Chondrocyte (in vitro differentiated cells): ENCODE measurements at regions not wholly inside any gene's neighbourhood (a gene's known extent, or its start where the extent isn't known, plus 50 kb on each side); places are given as distances from the start of the nearest gene placed in this dataset.

Source experiments
- DNase-seq: peaks from one replicate; pipeline ENCODE4 v3.0.0; 2021; ENCODE audit warnings: mixed read lengths, low spot score
- H3K27ac Mint-ChIP-seq: one replicate; pipeline ENCODE4 v1.8.0; 2021; ENCODE audit warnings: mild to moderate bottlenecking, moderate library complexity, mixed read lengths; ENCODE audit not compliant: unreplicated experiment
- H3K27me3 Mint-ChIP-seq: 2 replicates; pipeline ENCODE4 v1.8.0; 2021; ENCODE audit warnings: low read depth, mixed read lengths
- H3K36me3 Mint-ChIP-seq: 2 replicates; pipeline ENCODE4 v1.8.0; 2021; ENCODE audit warnings: low read depth, mixed read lengths
- H3K4me1 Mint-ChIP-seq: 2 replicates; pipeline ENCODE4 v1.8.0; 2021; ENCODE audit warnings: low read depth, mild to moderate bottlenecking, mixed read lengths
- H3K4me3 Mint-ChIP-seq: one replicate; pipeline ENCODE4 v1.8.0; 2021; ENCODE audit warnings: mild to moderate bottlenecking, moderate library complexity, mixed read lengths; ENCODE audit not compliant: unreplicated experiment
- H3K9me3 Mint-ChIP-seq: 2 replicates; pipeline ENCODE4 v1.8.0; 2021; ENCODE audit warnings: low read depth, mixed read lengths
- CTCF ChIP-seq: fragments of 200-600 bp; sonication (generic); IDR thresholded peaks from 2 replicates; pipeline ENCODE4 v1.5.0; 2021; ENCODE audit warnings: antibody characterized with exemption, mild to moderate bottlenecking, moderate library complexity

- Mint-ChIP-seq H3K27ac (no peak overlapping the region), H3K36me3 (no peaks in the 10 kb centered on the region), H3K9me3 (no peaks in the 10 kb centered on the region), H3K4me1 (peaks cover 6% of the 10 kb centered on the region), H3K27me3 (no peaks in the 10 kb centered on the region), H3K4me3 (no peak overlapping the region)
- no peak for DNase-seq
- TF ChIP-seq CTCF: no peak
Observed at GRCh38 chr10:3678629-3679227, 106.3 kb downstream of the KLF6 start.

- no peaks in the 10 kb centered on the region for H3K36me3 Mint-ChIP-seq
- no peak for DNase-seq
- no peak for TF ChIP-seq CTCF
- H3K27ac Mint-ChIP-seq: no peak overlapping the region
- H3K4me1 Mint-ChIP-seq: no peaks in the 10 kb centered on the region
- no peaks in the 10 kb centered on the region for H3K9me3 Mint-ChIP-seq
- no peak overlapping the region for H3K4me3 Mint-ChIP-seq
- no peaks in the 10 kb centered on the region for H3K27me3 Mint-ChIP-seq
Observed at GRCh38 chr10:3676564-3676963, 108.4 kb downstream of the KLF6 start.

GRCh38 chr10:3672220-3672619, 112.8 kb downstream of the KLF6 start:
- no peak overlapping the region for H3K4me3 Mint-ChIP-seq
- DNase-seq: no peak
- no peak for TF ChIP-seq CTCF
- H3K27ac Mint-ChIP-seq: no peak overlapping the region
- no peaks in the 10 kb centered on the region for H3K36me3 Mint-ChIP-seq
- no peaks in the 10 kb centered on the region for H3K27me3 Mint-ChIP-seq
- peaks cover 7% of the 10 kb centered on the region for H3K4me1 Mint-ChIP-seq
- H3K9me3 Mint-ChIP-seq: no peaks in the 10 kb centered on the region

GRCh38 chr10:3671386-3671955, 113.5 kb downstream of the KLF6 start:
- TF ChIP-seq CTCF: no peak
- no peaks in the 10 kb centered on the region for H3K27me3 Mint-ChIP-seq

GRCh38 chr10:3668966-3669330, 116.1 kb downstream of the KLF6 start:
- H3K4me3 Mint-ChIP-seq: no peak overlapping the region
- no peaks in the 10 kb centered on the region for H3K36me3 Mint-ChIP-seq
- no peaks in the 10 kb centered on the region for H3K9me3 Mint-ChIP-seq
- TF ChIP-seq CTCF: no peak
- H3K4me1 Mint-ChIP-seq: peaks cover 7% of the 10 kb centered on the region
- H3K27me3 Mint-ChIP-seq: no peaks in the 10 kb centered on the region
- H3K27ac Mint-ChIP-seq: no peak overlapping the region
- DNase-seq: no peak

More at GRCh38 chr10:3671386-3671955, 113.5 kb downstream of the KLF6 start:
- H3K4me1 Mint-ChIP-seq: peaks cover 7% of the 10 kb centered on the region
- no peak for DNase-seq
- H3K36me3 Mint-ChIP-seq: no peaks in the 10 kb centered on the region
- H3K27ac Mint-ChIP-seq: no peak overlapping the region
- H3K4me3 Mint-ChIP-seq: no peak overlapping the region
- no peaks in the 10 kb centered on the region for H3K9me3 Mint-ChIP-seq
